Neural cell (in vitro differentiated cells): ENCODE measurements at regions not wholly inside any gene's neighbourhood (a gene's known extent, or its start where the extent isn't known, plus 50 kb on each side); places are given as distances from the start of the nearest gene placed in this dataset.

Experiments
- H2AFZ ChIP-seq: fragments of 200-600, 300-800 bp; sonication (generic), shearing (Covaris generic); 2 replicates; pipeline ENCODE4 v1.6.0; 2014; ENCODE audit warnings: low read depth, mild to moderate bottlenecking, antibody characterized with exemption, low read length, moderate library complexity
- H3F3A ChIP-seq: fragments of 200-600 bp; shearing (Covaris generic); 2 replicates; pipeline ENCODE4 v1.6.1; 2016; ENCODE audit warnings: mild to moderate bottlenecking, moderate library complexity, mixed read lengths, antibody characterized with exemption, low read length; ENCODE audit not compliant: insufficient read depth, poor library complexity, severe bottlenecking
- H3K27ac ChIP-seq: fragments of 200-600, 300-800 bp; sonication (generic), shearing (Covaris generic); 2 replicates; pipeline ENCODE4 v1.5.1; 2014; ENCODE audit warnings: mild to moderate bottlenecking, low read length, moderate library complexity
- H3K27me3 ChIP-seq: fragments of 300-800, 200-600 bp; sonication (generic), shearing (Covaris generic); 2 replicates; pipeline ENCODE4 v1.6.0; 2014; ENCODE audit warnings: mild to moderate bottlenecking, low read depth, low read length, moderate library complexity; ENCODE audit not compliant: insufficient read depth
- H3K36me3 ChIP-seq: fragments of 300-800, 200-600 bp; sonication (generic), shearing (Covaris generic); 2 replicates; pipeline ENCODE4 v1.5.1; 2014; ENCODE audit warnings: mild to moderate bottlenecking, antibody characterized with exemption, low read length, moderate library complexity; ENCODE audit not compliant: insufficient read depth
- H3K4me2 ChIP-seq: fragments of 300-800, 200-600 bp; sonication (generic), shearing (Covaris generic); 2 replicates; pipeline ENCODE4 v1.6.0; 2014; ENCODE audit warnings: mild to moderate bottlenecking, low read length
- H3K4me3 ChIP-seq: fragments of 300-800, 200-600 bp; sonication (generic), shearing (Covaris generic); 2 replicates; pipeline ENCODE4 v1.5.1; 2014; ENCODE audit warnings: mild to moderate bottlenecking, low read length, moderate library complexity
- H3K79me2 ChIP-seq: fragments of 200-600 bp; shearing (Covaris generic); replicated peaks from 2 replicates; pipeline ENCODE4 v1.6.0; 2014; ENCODE audit warnings: mild to moderate bottlenecking, low read length, moderate library complexity; ENCODE audit not compliant: insufficient read depth
- H3K9ac ChIP-seq: fragments of 300-800, 200-600 bp; sonication (generic), shearing (Covaris generic); 2 replicates; pipeline ENCODE4 v1.6.1; 2016; ENCODE audit warnings: mild to moderate bottlenecking, low read length, mixed read lengths
- H3K9me2 ChIP-seq: fragments of 200-600 bp; shearing (Covaris generic); 2 replicates; pipeline ENCODE4 v1.6.1; 2016; ENCODE audit warnings: mild to moderate bottlenecking, low read length, mixed read lengths; ENCODE audit not compliant: insufficient read depth
- H3K9me3 ChIP-seq: fragments of 200-600, 300-800 bp; sonication (generic), shearing (Covaris generic); 2 replicates; pipeline ENCODE4 v1.6.1; 2016; ENCODE audit warnings: mild to moderate bottlenecking, mixed run types, low read length, moderate library complexity, mixed read lengths
- H4K20me1 ChIP-seq: fragments of 200-600 bp; shearing (Covaris generic); 2 replicates; pipeline ENCODE4 v1.6.1; 2016; ENCODE audit warnings: mild to moderate bottlenecking, mixed run types; ENCODE audit not compliant: insufficient read depth
- EP300 ChIP-seq: fragments of 450-650 bp; conservative IDR thresholded peaks from 2 replicates; pipeline ENCODE4 v1.6.1; 2014; ENCODE audit warnings: antibody characterized with exemption, mild to moderate bottlenecking, moderate library complexity; ENCODE audit not compliant: poor library complexity, severe bottlenecking
- EZH2 ChIP-seq: fragments of 200-600, 300-800 bp; shearing (Covaris generic), sonication (generic); IDR thresholded peaks from 2 replicates; pipeline ENCODE4 v1.6.1; 2014; ENCODE audit warnings: antibody characterized with exemption, low read length, borderline replicate concordance, mild to moderate bottlenecking; ENCODE audit not compliant: insufficient read depth, poor library complexity, severe bottlenecking
- MXI1 ChIP-seq: fragments of 450-650 bp; conservative IDR thresholded peaks from 2 replicates; pipeline ENCODE4 v1.6.1; 2014; ENCODE audit warnings: antibody characterized with exemption, mild to moderate bottlenecking; ENCODE audit not compliant: poor library complexity, severe bottlenecking
- POLR2AphosphoS5 ChIP-seq: IDR thresholded peaks from 2 replicates; pipeline ENCODE4 v1.6.1; 2012
- RAD21 ChIP-seq: fragments of 450-650 bp; conservative IDR thresholded peaks from 2 replicates; pipeline ENCODE4 v1.6.1; 2014; ENCODE audit warnings: antibody characterized with exemption, mild to moderate bottlenecking, moderate library complexity
- SMC3 ChIP-seq: fragments of 450-650 bp; conservative IDR thresholded peaks from 2 replicates; pipeline ENCODE4 v1.6.1; 2014; ENCODE audit warnings: antibody characterized with exemption, mild to moderate bottlenecking, moderate library complexity; ENCODE audit not compliant: poor library complexity
- TAF1 ChIP-seq: IDR thresholded peaks from 2 replicates; pipeline ENCODE4 v1.6.1; 2012; ENCODE audit warnings: low read depth
- TF ChIP-seq, protein P1 (sequence below): fragments of 450-650 bp; IDR thresholded peaks from 2 replicates; pipeline ENCODE4 v1.5.1; 2014; ENCODE audit warnings: antibody characterized with exemption, mild to moderate bottlenecking, moderate library complexity; ENCODE audit not compliant: poor library complexity, severe bottlenecking
- TF ChIP-seq, protein P2 (sequence below): IDR thresholded peaks from 2 replicates; pipeline ENCODE4 v1.6.1; 2012; ENCODE audit warnings: borderline replicate concordance

DNA sequence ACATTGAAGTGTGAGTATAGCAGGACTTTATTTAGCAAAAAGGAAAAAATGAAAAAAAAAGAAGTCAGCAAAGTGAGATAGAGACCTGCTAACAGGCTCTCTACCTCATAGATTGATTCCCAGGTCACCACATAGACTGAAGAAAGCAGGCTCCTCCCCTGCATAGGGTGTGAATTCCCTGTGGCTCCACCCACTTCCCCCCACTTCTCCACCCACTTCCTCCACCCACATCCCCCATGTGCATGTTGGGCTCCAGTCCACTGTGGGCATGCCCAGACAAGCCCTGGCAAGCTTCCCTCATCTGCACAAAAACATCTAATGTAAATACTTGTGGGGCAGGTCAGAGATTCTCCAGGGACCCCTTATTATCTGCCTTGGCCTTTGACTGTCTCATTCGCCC, 97.8 kb downstream of the TMEM47 start:
- Histone ChIP-seq H3K9me3 (no peaks in the 10 kb centered on the region), H3K9ac (no peak overlapping the region), H3F3A (no peaks in the 10 kb centered on the region), H3K9me2 (no peaks in the 10 kb centered on the region), H3K27me3 (no peaks in the 10 kb centered on the region), H4K20me1 (no peaks in the 10 kb centered on the region), H3K4me2 (no peak overlapping the region), H2AFZ (no peak overlapping the region), H3K36me3 (no peaks in the 10 kb centered on the region), H3K27ac (no peak overlapping the region), H3K4me3 (no peak overlapping the region), H3K79me2 (no peaks in the 10 kb centered on the region)
- TF ChIP-seq RAD21, result no peak

DNA sequence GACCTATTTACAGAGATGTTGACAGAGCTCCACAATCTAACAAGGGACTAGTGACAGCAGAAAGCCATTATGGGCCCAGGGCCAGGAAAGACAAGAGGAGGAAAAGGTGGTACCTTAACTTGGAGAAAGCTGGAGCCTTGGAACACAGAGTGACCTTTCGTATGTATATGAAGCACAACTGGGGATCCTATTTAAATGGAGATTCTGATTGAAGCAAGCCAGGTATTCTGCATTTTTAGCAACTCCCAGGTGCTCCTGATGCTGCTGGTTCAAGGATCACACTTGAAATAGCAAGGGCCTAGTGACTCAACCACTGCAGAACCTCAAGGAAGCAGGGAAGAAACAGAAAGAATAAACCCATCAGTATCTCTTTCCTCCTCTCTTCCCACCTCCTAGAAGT, 99.4 kb downstream of the TMEM47 start:
- H3K9me3 ChIP-seq, result no peaks in the 10 kb centered on the region
- no peaks in the 10 kb centered on the region for H3F3A ChIP-seq
- TF ChIP-seq TAF1 (no peak), EZH2 (no peak), POLR2AphosphoS5 (no peak), MXI1 (no peak), RAD21 (no peak), SMC3 (no peak), EP300 (no peak)
- TF ChIP-seq, protein P1, sequence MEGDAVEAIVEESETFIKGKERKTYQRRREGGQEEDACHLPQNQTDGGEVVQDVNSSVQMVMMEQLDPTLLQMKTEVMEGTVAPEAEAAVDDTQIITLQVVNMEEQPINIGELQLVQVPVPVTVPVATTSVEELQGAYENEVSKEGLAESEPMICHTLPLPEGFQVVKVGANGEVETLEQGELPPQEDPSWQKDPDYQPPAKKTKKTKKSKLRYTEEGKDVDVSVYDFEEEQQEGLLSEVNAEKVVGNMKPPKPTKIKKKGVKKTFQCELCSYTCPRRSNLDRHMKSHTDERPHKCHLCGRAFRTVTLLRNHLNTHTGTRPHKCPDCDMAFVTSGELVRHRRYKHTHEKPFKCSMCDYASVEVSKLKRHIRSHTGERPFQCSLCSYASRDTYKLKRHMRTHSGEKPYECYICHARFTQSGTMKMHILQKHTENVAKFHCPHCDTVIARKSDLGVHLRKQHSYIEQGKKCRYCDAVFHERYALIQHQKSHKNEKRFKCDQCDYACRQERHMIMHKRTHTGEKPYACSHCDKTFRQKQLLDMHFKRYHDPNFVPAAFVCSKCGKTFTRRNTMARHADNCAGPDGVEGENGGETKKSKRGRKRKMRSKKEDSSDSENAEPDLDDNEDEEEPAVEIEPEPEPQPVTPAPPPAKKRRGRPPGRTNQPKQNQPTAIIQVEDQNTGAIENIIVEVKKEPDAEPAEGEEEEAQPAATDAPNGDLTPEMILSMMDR, result no peak
- TF ChIP-seq, protein P2, sequence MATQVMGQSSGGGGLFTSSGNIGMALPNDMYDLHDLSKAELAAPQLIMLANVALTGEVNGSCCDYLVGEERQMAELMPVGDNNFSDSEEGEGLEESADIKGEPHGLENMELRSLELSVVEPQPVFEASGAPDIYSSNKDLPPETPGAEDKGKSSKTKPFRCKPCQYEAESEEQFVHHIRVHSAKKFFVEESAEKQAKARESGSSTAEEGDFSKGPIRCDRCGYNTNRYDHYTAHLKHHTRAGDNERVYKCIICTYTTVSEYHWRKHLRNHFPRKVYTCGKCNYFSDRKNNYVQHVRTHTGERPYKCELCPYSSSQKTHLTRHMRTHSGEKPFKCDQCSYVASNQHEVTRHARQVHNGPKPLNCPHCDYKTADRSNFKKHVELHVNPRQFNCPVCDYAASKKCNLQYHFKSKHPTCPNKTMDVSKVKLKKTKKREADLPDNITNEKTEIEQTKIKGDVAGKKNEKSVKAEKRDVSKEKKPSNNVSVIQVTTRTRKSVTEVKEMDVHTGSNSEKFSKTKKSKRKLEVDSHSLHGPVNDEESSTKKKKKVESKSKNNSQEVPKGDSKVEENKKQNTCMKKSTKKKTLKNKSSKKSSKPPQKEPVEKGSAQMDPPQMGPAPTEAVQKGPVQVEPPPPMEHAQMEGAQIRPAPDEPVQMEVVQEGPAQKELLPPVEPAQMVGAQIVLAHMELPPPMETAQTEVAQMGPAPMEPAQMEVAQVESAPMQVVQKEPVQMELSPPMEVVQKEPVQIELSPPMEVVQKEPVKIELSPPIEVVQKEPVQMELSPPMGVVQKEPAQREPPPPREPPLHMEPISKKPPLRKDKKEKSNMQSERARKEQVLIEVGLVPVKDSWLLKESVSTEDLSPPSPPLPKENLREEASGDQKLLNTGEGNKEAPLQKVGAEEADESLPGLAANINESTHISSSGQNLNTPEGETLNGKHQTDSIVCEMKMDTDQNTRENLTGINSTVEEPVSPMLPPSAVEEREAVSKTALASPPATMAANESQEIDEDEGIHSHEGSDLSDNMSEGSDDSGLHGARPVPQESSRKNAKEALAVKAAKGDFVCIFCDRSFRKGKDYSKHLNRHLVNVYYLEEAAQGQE, result no peak
- H2AFZ ChIP-seq, result no peak overlapping the region
- H3K9me2 ChIP-seq, result no peaks in the 10 kb centered on the region
- no peaks in the 10 kb centered on the region for H3K79me2 ChIP-seq
- no peaks in the 10 kb centered on the region for H4K20me1 ChIP-seq
- no peak overlapping the region for H3K4me3 ChIP-seq
- H3K9ac ChIP-seq, result no peak overlapping the region
- no peaks in the 10 kb centered on the region for H3K27me3 ChIP-seq
- H3K27ac ChIP-seq, result no peak overlapping the region
- H3K4me2 ChIP-seq, result no peak overlapping the region
- H3K36me3 ChIP-seq, result no peaks in the 10 kb centered on the region

DNA sequence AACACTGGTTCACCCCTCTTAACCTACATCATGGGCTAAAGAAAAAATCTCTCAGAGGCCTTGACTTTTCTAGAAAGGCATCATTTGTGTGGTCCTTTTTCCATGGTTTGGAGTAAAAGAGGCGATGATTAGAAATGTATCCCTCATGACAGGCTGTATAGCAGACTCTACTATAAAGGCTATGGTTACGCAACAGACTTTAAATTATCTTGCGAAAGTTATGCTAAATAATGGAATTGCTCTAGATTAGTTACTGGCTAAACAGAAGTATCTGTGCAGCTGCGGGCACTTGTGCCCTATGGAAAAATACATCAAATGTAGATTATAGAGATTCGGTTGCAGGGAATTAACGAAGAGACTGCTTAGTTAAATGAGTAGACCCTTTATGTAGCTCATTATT, 101.6 kb downstream of the TMEM47 start:
- H3K27me3 ChIP-seq, result no peaks in the 10 kb centered on the region
- H3K9me2 ChIP-seq, result no peaks in the 10 kb centered on the region
- H3K4me2 ChIP-seq, result no peak overlapping the region
- no peaks in the 10 kb centered on the region for H4K20me1 ChIP-seq
- H3K27ac ChIP-seq, result no peak overlapping the region
- no peaks in the 10 kb centered on the region for H3K36me3 ChIP-seq
- H3K79me2 ChIP-seq, result no peaks in the 10 kb centered on the region
- H2AFZ ChIP-seq, result no peak overlapping the region
- no peaks in the 10 kb centered on the region for H3F3A ChIP-seq
- no peak overlapping the region for H3K4me3 ChIP-seq
- no peak overlapping the region for H3K9ac ChIP-seq
- H3K9me3 ChIP-seq, result no peaks in the 10 kb centered on the region
- no peak for TF ChIP-seq EP300
- TF ChIP-seq TAF1, result no peak
- TF ChIP-seq, protein P2, result no peak
- TF ChIP-seq MXI1, result no peak
- no peak for TF ChIP-seq SMC3
- no peak for TF ChIP-seq EZH2
- no peak for TF ChIP-seq RAD21
- TF ChIP-seq POLR2AphosphoS5, result no peak
- TF ChIP-seq, protein P1, result no peak
